ENCODE measurements at regions not wholly inside any gene's neighbourhood (a gene's known extent, or its start where the extent isn't known, plus 50 kb on each side); places are given as distances from the start of the nearest gene placed in this dataset.

DNA sequence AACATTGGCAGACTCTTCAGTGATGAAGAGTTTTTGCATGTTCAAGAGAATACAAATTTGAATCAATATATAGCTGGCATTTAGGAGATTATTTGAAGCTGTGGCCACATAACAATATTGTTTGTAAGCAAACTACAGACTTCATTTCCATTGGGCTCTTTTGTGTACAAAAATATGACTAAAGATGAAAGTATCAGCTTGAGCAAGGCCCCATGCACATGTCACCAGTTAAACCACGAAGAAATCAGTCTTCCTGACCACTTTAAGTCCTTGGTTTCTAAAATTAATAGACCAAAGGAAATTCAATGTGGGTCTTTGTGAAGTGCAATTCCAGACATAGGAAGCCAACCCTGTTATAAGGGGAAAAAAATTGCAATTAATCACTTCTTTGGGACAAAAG lies 1664.6 kb upstream of the ADGRL3 start:
- TF ChIP-seq, protein P1, sequence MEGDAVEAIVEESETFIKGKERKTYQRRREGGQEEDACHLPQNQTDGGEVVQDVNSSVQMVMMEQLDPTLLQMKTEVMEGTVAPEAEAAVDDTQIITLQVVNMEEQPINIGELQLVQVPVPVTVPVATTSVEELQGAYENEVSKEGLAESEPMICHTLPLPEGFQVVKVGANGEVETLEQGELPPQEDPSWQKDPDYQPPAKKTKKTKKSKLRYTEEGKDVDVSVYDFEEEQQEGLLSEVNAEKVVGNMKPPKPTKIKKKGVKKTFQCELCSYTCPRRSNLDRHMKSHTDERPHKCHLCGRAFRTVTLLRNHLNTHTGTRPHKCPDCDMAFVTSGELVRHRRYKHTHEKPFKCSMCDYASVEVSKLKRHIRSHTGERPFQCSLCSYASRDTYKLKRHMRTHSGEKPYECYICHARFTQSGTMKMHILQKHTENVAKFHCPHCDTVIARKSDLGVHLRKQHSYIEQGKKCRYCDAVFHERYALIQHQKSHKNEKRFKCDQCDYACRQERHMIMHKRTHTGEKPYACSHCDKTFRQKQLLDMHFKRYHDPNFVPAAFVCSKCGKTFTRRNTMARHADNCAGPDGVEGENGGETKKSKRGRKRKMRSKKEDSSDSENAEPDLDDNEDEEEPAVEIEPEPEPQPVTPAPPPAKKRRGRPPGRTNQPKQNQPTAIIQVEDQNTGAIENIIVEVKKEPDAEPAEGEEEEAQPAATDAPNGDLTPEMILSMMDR (IDR thresholded peaks at IDR 0.05), result no peak
- TF ChIP-seq POLR2A (IDR thresholded peaks at IDR 0.05), result no peak
